HepG2 (cell line): ENCODE measurements at regions not wholly inside any gene's neighbourhood (a gene's known extent, or its start where the extent isn't known, plus 50 kb on each side); places are given as distances from the start of the nearest gene placed in this dataset.

Experiments
- ATAC-seq: fragments of 200-7000 bp; cut with Tn5 transposase; 3 replicates; pipeline ENCODE4 v1.9.1; 2020; ENCODE audit warnings: mild to moderate bottlenecking, moderate library complexity
- BruUV-seq: library from RNA; stranded (reverse); fragments of 400-500 nt; replicated peaks from 2 replicates; lab custom pipeline; 2021; lab: Mats Ljungman, UMichigan
- CTCF ChIA-PET: fragments of 300-600 bp; formaldehyde crosslinking; extraction: SDS; loops from one replicate; lab custom pipeline; 2021; ENCODE audit warnings: low total read pairs, inconsistent platforms, low intra/inter-chr PET ratio; lab: Yijun Ruan, JAX
- POLR2A ChIA-PET: fragments of 350-600 bp; sonication (Branson Sonifier 250); formaldehyde crosslinking; loops from one replicate; lab custom pipeline; 2020; ENCODE audit warnings: antibody characterized with exemption, inconsistent platforms; lab: Yijun Ruan, JAX
- DNase-seq: peaks from one replicate; pipeline ENCODE4 v3.0.0-alpha.2; 2015; ENCODE audit warnings: low spot score
- FAIRE-seq: peaks from 3 replicates; lab custom pipeline; 2011; peaks lifted over from hg19 to GRCh38; lab: Jason Lieb, UNC
- H2AFZ ChIP-seq: one replicate; pipeline ENCODE4 v1.6.1; 2011; ENCODE audit warnings: low read length, inconsistent platforms
- H3K27ac ChIP-seq: fragments of 300-600 bp; 3 replicates; pipeline ENCODE4 v1.8.0; 2011; ENCODE audit warnings: mixed run types, mild to moderate bottlenecking, mixed read lengths, low read length, inconsistent platforms; ENCODE audit not compliant: insufficient read depth; ENCODE audit errors: extremely low read length
- H3K27me3 ChIP-seq, 2 experiments: fragments of 200-600 bp in 1 of 2; 2 replicates in 1 of 2; 3 replicates in 1 of 2; pipeline versions ENCODE4 v1.6.0 to v1.8.0; 2011; ENCODE audit warnings: low read length in 2 of 2, mild to moderate bottlenecking in 2 of 2, moderate library complexity in 2 of 2, inconsistent platforms in 1 of 2; ENCODE audit not compliant: insufficient read depth in 2 of 2, control insufficient read depth in 1 of 2
- H3K36me3 ChIP-seq, 2 experiments: fragments of 200-600 bp in 1 of 2; replicated peaks in 1 of 2; 2 replicates in 1 of 2; 3 replicates in 1 of 2; pipeline versions ENCODE4 v1.5.1 to v1.8.0; 2011; ENCODE audit warnings: low read length in 2 of 2, inconsistent platforms in 1 of 2; ENCODE audit not compliant: insufficient read depth in 2 of 2, control insufficient read depth in 1 of 2
- H3K4me1 ChIP-seq: 2 replicates; pipeline ENCODE4 v1.5.1; 2012; ENCODE audit warnings: low read length, inconsistent platforms; ENCODE audit not compliant: insufficient read depth
- H3K4me2 ChIP-seq: 2 replicates; pipeline ENCODE4 v1.6.0; 2011; ENCODE audit warnings: low read depth, low read length, inconsistent platforms
- H3K4me3 ChIP-seq, 3 experiments: fragments of 200-600 bp in 1 of 3; sonication (generic), shearing (Covaris generic) in 1 of 3; replicated peaks in 1 of 3; 2 replicates each; pipeline ENCODE4 v1.5.1; 2011 to 2016; ENCODE audit warnings: low read length in 3 of 3, inconsistent platforms in 2 of 3, low read depth in 2 of 3, mild to moderate bottlenecking in 2 of 3, control low read depth in 1 of 3, mixed read lengths in 1 of 3; ENCODE audit not compliant: insufficient read depth in 1 of 3
- H3K79me2 ChIP-seq: one replicate; pipeline ENCODE4 v1.6.1; 2011; ENCODE audit warnings: low read length, inconsistent platforms; ENCODE audit not compliant: insufficient read depth
- H3K9ac ChIP-seq: 2 replicates; pipeline ENCODE4 v1.6.0; 2011; ENCODE audit warnings: mild to moderate bottlenecking, low read depth, low read length, inconsistent platforms; ENCODE audit not compliant: insufficient read depth
- H3K9me3 ChIP-seq: 2 replicates; pipeline ENCODE4 v1.5.1; 2012; ENCODE audit warnings: mild to moderate bottlenecking, low read length
- H4K20me1 ChIP-seq: 2 replicates; pipeline ENCODE4 v1.6.0; 2011; ENCODE audit warnings: inconsistent platforms, mild to moderate bottlenecking, low read length, moderate library complexity; ENCODE audit not compliant: insufficient read depth
- CCAR2 ChIP-seq: fragments of 200-400 bp; formaldehyde crosslinking; optimal IDR thresholded peaks from 2 replicates; pipeline ENCODE3; 2018; ENCODE audit warnings: low read depth, mild to moderate bottlenecking, low read length, moderate library complexity
- DNMT1 ChIP-seq: sonication (generic); formaldehyde crosslinking; IDR thresholded peaks from 2 replicates; pipeline ENCODE4 v1.5.1; 2020; ENCODE audit warnings: mild to moderate bottlenecking, missing genetic modification reagents
- IKZF4 ChIP-seq: sonication (generic); formaldehyde crosslinking; IDR thresholded peaks from 2 replicates; pipeline ENCODE4 v1.5.1; 2020; ENCODE audit warnings: borderline replicate concordance, mild to moderate bottlenecking, low read depth, missing genetic modification reagents; ENCODE audit errors: not compliant biosample characterization
- JDP2 ChIP-seq: sonication (generic); formaldehyde crosslinking; IDR thresholded peaks from 2 replicates; pipeline ENCODE4 v1.8.1; 2022; ENCODE audit warnings: missing genetic modification reagents, borderline replicate concordance
- MBD4 ChIP-seq: IDR thresholded peaks from 2 replicates; pipeline ENCODE4 v1.6.1; 2012; ENCODE audit warnings: low read length, inconsistent platforms, borderline replicate concordance
- RORA ChIP-seq: sonication (generic); formaldehyde crosslinking; IDR thresholded peaks from 2 replicates; pipeline ENCODE4 v1.5.0; 2020; ENCODE audit warnings: mild to moderate bottlenecking, missing genetic modification reagents, moderate library complexity
- SRSF9 ChIP-seq: fragments of 200-400 bp; formaldehyde crosslinking; IDR thresholded peaks from 2 replicates; pipeline ENCODE4 v1.6.1; 2018; ENCODE audit warnings: borderline replicate concordance, mild to moderate bottlenecking, low read depth, low read length; ENCODE audit not compliant: insufficient read depth, poor library complexity, severe bottlenecking
- ZNF142 ChIP-seq: sonication (generic); formaldehyde crosslinking; IDR thresholded peaks from 2 replicates; pipeline ENCODE4 v1.4.0; 2020; ENCODE audit warnings: missing genetic modification reagents
- ZNF18 ChIP-seq: sonication (generic); formaldehyde crosslinking; IDR thresholded peaks from 2 replicates; pipeline ENCODE4 v1.8.0; 2022; ENCODE audit warnings: mild to moderate bottlenecking, missing genetic modification reagents; ENCODE audit not compliant: insufficient replicate concordance
- ZNF660 ChIP-seq: sonication (generic); formaldehyde crosslinking; IDR thresholded peaks from 2 replicates; pipeline ENCODE4 v1.5.1; 2020; ENCODE audit warnings: mild to moderate bottlenecking, low read depth, missing genetic modification reagents, borderline replicate concordance
- ZNF746 ChIP-seq: sonication (generic); formaldehyde crosslinking; IDR thresholded peaks from 2 replicates; pipeline ENCODE4 v1.8.0; 2022; ENCODE audit warnings: mild to moderate bottlenecking, missing genetic modification reagents
- ZXDC ChIP-seq: sonication (generic); formaldehyde crosslinking; IDR thresholded peaks from 2 replicates; pipeline ENCODE4 v1.5.0; 2020; ENCODE audit warnings: mild to moderate bottlenecking, missing genetic modification reagents
- WGBS: methylation state at CpG from one replicate; pipeline ENCODE4 v1.1.6; 2017; ENCODE audit warnings: low lambda C conversion rate; 5-methylcytosine and 5-hydroxymethylcytosine counted together
- in situ Hi-C: cut with HindIII; loops from 2 replicates; pipeline ENCODE4 v1.10.0; 2017; ENCODE audit warnings: low pct_unique_long_range_greater_than_20kb; ENCODE audit not compliant: extremely low pct_ligation_motif_present
- intact Hi-C: fragments of 100-400 bp; cut with micrococcal nuclease; formaldehyde crosslinking; loops from one replicate; pipeline ENCODE4 v1.10.0; 2022; ENCODE audit not compliant: unreplicated experiment
- TF ChIP-seq, protein P1 (sequence below): sonication (generic); formaldehyde crosslinking; IDR thresholded peaks from 2 replicates; pipeline ENCODE4 v1.4.0; 2020; ENCODE audit warnings: missing genetic modification reagents, low read depth, mild to moderate bottlenecking, borderline replicate concordance

- FAIRE-seq: no peak
- BruUV-seq: no TSS peak
- TF ChIP-seq ZNF746 (CRISPR knock-in tag) (no peak), ZXDC (CRISPR knock-in tag) (no peak), RORA (CRISPR knock-in tag) (no peak), JDP2 (CRISPR knock-in tag) (no peak), ZNF142 (CRISPR knock-in tag) (no peak), SRSF9 (no peak), IKZF4 (no peak), MBD4 (no peak), ZNF660 (CRISPR knock-in tag) (no peak), DNMT1 (CRISPR knock-in tag) (no peak), CCAR2 (no peak), ZNF18 (CRISPR knock-in tag) (no peak)
- TF ChIP-seq, protein P1, sequence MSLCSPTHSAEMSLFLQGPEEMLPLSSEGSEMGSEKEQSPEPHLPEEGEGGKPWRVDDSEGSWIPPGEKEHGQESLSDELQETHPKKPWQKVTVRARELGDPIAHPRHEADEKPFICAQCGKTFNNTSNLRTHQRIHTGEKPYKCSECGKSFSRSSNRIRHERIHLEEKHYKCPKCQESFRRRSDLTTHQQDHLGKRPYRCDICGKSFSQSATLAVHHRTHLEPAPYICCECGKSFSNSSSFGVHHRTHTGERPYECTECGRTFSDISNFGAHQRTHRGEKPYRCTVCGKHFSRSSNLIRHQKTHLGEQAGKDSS: no peak
Measured at GRCh38 chr10:2294739-2295138, 557.4 kb upstream of the ADARB2 start.

More at GRCh38 chr10:2294739-2295138, 557.4 kb upstream of the ADARB2 start:
- POLR2A ChIA-PET: no interaction called here
- H2AFZ ChIP-seq: no peak overlapping the region
- in situ Hi-C loops: no loop called here
- no peaks in the 10 kb centered on the region for H4K20me1 ChIP-seq
- H3K9ac ChIP-seq: no peak overlapping the region
- no peak overlapping the region for H3K27ac ChIP-seq
- no peak overlapping the region for H3K4me2 ChIP-seq
- intact Hi-C loops: no loop called here
- no peaks in the 10 kb centered on the region for H3K9me3 ChIP-seq
- no peak overlapping the region for H3K4me3 ChIP-seq
- H3K27me3 ChIP-seq: no peaks in the 10 kb centered on the region; a peak in 2 of 5 replicates
- H3K79me2 ChIP-seq: no peaks in the 10 kb centered on the region
- DNase-seq (no peak), ATAC-seq (no peak)
- CTCF ChIA-PET: no interaction called here
- H3K4me1 ChIP-seq: no peaks in the 10 kb centered on the region
- WGBS: 4% methylated on average over 8 of the region's 8 CpGs
- no peaks in the 10 kb centered on the region for H3K36me3 ChIP-seq
